ENCODE measurements at regions not wholly inside any gene's neighbourhood (a gene's known extent, or its start where the extent isn't known, plus 50 kb on each side); places are given as distances from the start of the nearest gene placed in this dataset.
"Not testable (repeated sequence)": the region's sequence is repeated elsewhere in the genome, so short reads cannot be mapped to it uniquely, and the experiment has no call there.

- H3K27ac ChIP-seq (ENCODE audit: low read length): no peak overlapping the region
- H3K4me3 ChIP-seq (ENCODE audit: low read length in 2 of 2): no peak overlapping the region
- H3K9ac ChIP-seq (ENCODE audit: low read length in 2 of 2): no peak overlapping the region
- no peaks in the 10 kb centered on the region for H3K9me3 ChIP-seq (ENCODE audit: control insufficient read depth in 2 of 2, low read length in 2 of 2)
- H3K36me3 ChIP-seq (ENCODE audit: control insufficient read depth in 2 of 2, insufficient read depth in 2 of 2, low read length in 2 of 2): no peaks in the 10 kb centered on the region
- H3K4me1 ChIP-seq (ENCODE audit: control insufficient read depth, insufficient read depth, low read length): no peaks in the 10 kb centered on the region
- no peaks in the 10 kb centered on the region for H3K27me3 ChIP-seq (ENCODE audit: control insufficient read depth in 1 of 2, insufficient read depth in 2 of 2, low read length in 2 of 2)
Measured at GRCh38 chr13:78098249-78098648, 179.6 kb upstream of the EDNRB start.

GRCh38 chr13:78096221-78096620 lies 177.6 kb upstream of the EDNRB start:
- Histone ChIP-seq H3K27me3 (ENCODE audit: control insufficient read depth in 1 of 2, insufficient read depth in 2 of 2, low read length in 2 of 2) (no peaks in the 10 kb centered on the region), H3K4me1 (ENCODE audit: control insufficient read depth, insufficient read depth, low read length) (no peaks in the 10 kb centered on the region), H3K9me3 (ENCODE audit: control insufficient read depth in 2 of 2, low read length in 2 of 2) (no peaks in the 10 kb centered on the region), H3K27ac (ENCODE audit: low read length) (no peak overlapping the region), H3K4me3 (ENCODE audit: low read length in 2 of 2) (no peak overlapping the region), H3K9ac (ENCODE audit: low read length in 2 of 2) (no peak overlapping the region), H3K36me3 (ENCODE audit: control insufficient read depth in 2 of 2, insufficient read depth in 2 of 2, low read length in 2 of 2) (no peaks in the 10 kb centered on the region)

GRCh38 chr13:78087966-78088678 lies 169.5 kb upstream of the EDNRB start:
- H3K27ac ChIP-seq (ENCODE audit: low read length): no peak overlapping the region
- H3K4me1 ChIP-seq (ENCODE audit: control insufficient read depth, insufficient read depth, low read length): no peaks in the 10 kb centered on the region
- no peak overlapping the region for H3K9ac ChIP-seq (ENCODE audit: low read length in 2 of 2)
- H3K27me3 ChIP-seq (ENCODE audit: control insufficient read depth in 1 of 2, insufficient read depth in 2 of 2, low read length in 2 of 2): no peaks in the 10 kb centered on the region
- no peaks in the 10 kb centered on the region for H3K9me3 ChIP-seq (ENCODE audit: control insufficient read depth in 2 of 2, low read length in 2 of 2)
- no peaks in the 10 kb centered on the region for H3K36me3 ChIP-seq (ENCODE audit: control insufficient read depth in 2 of 2, insufficient read depth in 2 of 2, low read length in 2 of 2)
- H3K4me3 ChIP-seq (ENCODE audit: low read length in 2 of 2): no peak overlapping the region

- Histone ChIP-seq H3K27ac (ENCODE audit: low read length) (no peak overlapping the region), H3K36me3 (ENCODE audit: control insufficient read depth in 2 of 2, insufficient read depth in 2 of 2, low read length in 2 of 2) (no peaks in the 10 kb centered on the region), H3K4me3 (ENCODE audit: low read length in 2 of 2) (no peak overlapping the region), H3K9ac (ENCODE audit: low read length in 2 of 2) (no peak overlapping the region), H3K27me3 (ENCODE audit: control insufficient read depth in 1 of 2, insufficient read depth in 2 of 2, low read length in 2 of 2) (no peaks in the 10 kb centered on the region), H3K4me1 (ENCODE audit: control insufficient read depth, insufficient read depth, low read length) (no peaks in the 10 kb centered on the region), H3K9me3 (ENCODE audit: control insufficient read depth in 2 of 2, low read length in 2 of 2) (peaks cover 0 to 3% of the 10 kb centered on the region in 2 donors)
Measured at GRCh38 chr13:78085434-78086225, 167.0 kb upstream of the EDNRB start.

- no peak overlapping the region for H3K4me3 ChIP-seq (ENCODE audit: low read length in 2 of 2)
- H3K9ac ChIP-seq (ENCODE audit: low read length in 2 of 2): no peak overlapping the region
- peaks cover 0 to 3% of the 10 kb centered on the region in 2 donors for H3K9me3 ChIP-seq (ENCODE audit: control insufficient read depth in 2 of 2, low read length in 2 of 2)
- H3K4me1 ChIP-seq (ENCODE audit: control insufficient read depth, insufficient read depth, low read length): no peaks in the 10 kb centered on the region
- no peaks in the 10 kb centered on the region for H3K36me3 ChIP-seq (ENCODE audit: control insufficient read depth in 2 of 2, insufficient read depth in 2 of 2, low read length in 2 of 2)
- H3K27ac ChIP-seq (ENCODE audit: low read length): no peak overlapping the region
- no peaks in the 10 kb centered on the region for H3K27me3 ChIP-seq (ENCODE audit: control insufficient read depth in 1 of 2, insufficient read depth in 2 of 2, low read length in 2 of 2)
Measured at GRCh38 chr13:78084401-78084800, 165.8 kb upstream of the EDNRB start.

- Histone ChIP-seq H3K4me1 (ENCODE audit: control insufficient read depth, insufficient read depth, low read length) (no peaks in the 10 kb centered on the region), H3K9ac (ENCODE audit: low read length in 2 of 2) (no peak overlapping the region)
Measured at GRCh38 chr13:78078168-78078567, 159.5 kb upstream of the EDNRB start.

GRCh38 chr13:78067290-78067689 lies 148.7 kb upstream of the EDNRB start:
- Histone ChIP-seq H3K4me3 (ENCODE audit: low read length in 2 of 2) (no peak overlapping the region), H3K4me1 (ENCODE audit: control insufficient read depth, insufficient read depth, low read length) (no peaks in the 10 kb centered on the region), H3K27ac (ENCODE audit: low read length) (no peak overlapping the region), H3K9ac (ENCODE audit: low read length in 2 of 2) (no peak overlapping the region), H3K36me3 (ENCODE audit: control insufficient read depth in 2 of 2, insufficient read depth in 2 of 2, low read length in 2 of 2) (no peaks in the 10 kb centered on the region), H3K9me3 (ENCODE audit: control insufficient read depth in 2 of 2, low read length in 2 of 2) (no peaks in the 10 kb centered on the region), H3K27me3 (ENCODE audit: control insufficient read depth in 1 of 2, insufficient read depth in 2 of 2, low read length in 2 of 2) (no peaks in the 10 kb centered on the region)

More at GRCh38 chr13:78078168-78078567, 159.5 kb upstream of the EDNRB start:
- Histone ChIP-seq H3K9me3 (ENCODE audit: control insufficient read depth in 2 of 2, low read length in 2 of 2) (peaks cover 0 to 3% of the 10 kb centered on the region in 2 donors), H3K27ac (ENCODE audit: low read length) (no peak overlapping the region), H3K27me3 (ENCODE audit: control insufficient read depth in 1 of 2, insufficient read depth in 2 of 2, low read length in 2 of 2) (no peaks in the 10 kb centered on the region), H3K36me3 (ENCODE audit: control insufficient read depth in 2 of 2, insufficient read depth in 2 of 2, low read length in 2 of 2) (no peaks in the 10 kb centered on the region), H3K4me3 (ENCODE audit: low read length in 2 of 2) (no peak overlapping the region)

GRCh38 chr13:78065141-78065540 lies 146.5 kb upstream of the EDNRB start:
- H3K36me3 ChIP-seq (ENCODE audit: control insufficient read depth in 2 of 2, insufficient read depth in 2 of 2, low read length in 2 of 2): no peaks in the 10 kb centered on the region
- H3K9me3 ChIP-seq (ENCODE audit: control insufficient read depth in 2 of 2, low read length in 2 of 2): no peaks in the 10 kb centered on the region
- no peaks in the 10 kb centered on the region for H3K4me1 ChIP-seq (ENCODE audit: control insufficient read depth, insufficient read depth, low read length)
- H3K27me3 ChIP-seq (ENCODE audit: control insufficient read depth in 1 of 2, insufficient read depth in 2 of 2, low read length in 2 of 2): no peaks in the 10 kb centered on the region
- H3K4me3 ChIP-seq (ENCODE audit: low read length in 2 of 2): no peak overlapping the region
- H3K27ac ChIP-seq (ENCODE audit: low read length): no peak overlapping the region
- H3K9ac ChIP-seq (ENCODE audit: low read length in 2 of 2): no peak overlapping the region

GRCh38 chr13:78061806-78062205 lies 143.2 kb upstream of the EDNRB start:
- Histone ChIP-seq H3K27me3 (ENCODE audit: control insufficient read depth in 1 of 2, insufficient read depth in 2 of 2, low read length in 2 of 2) (no peaks in the 10 kb centered on the region), H3K9me3 (ENCODE audit: control insufficient read depth in 2 of 2, low read length in 2 of 2) (no peaks in the 10 kb centered on the region), H3K4me1 (ENCODE audit: control insufficient read depth, insufficient read depth, low read length) (no peaks in the 10 kb centered on the region), H3K27ac (ENCODE audit: low read length) (no peak overlapping the region), H3K4me3 (ENCODE audit: low read length in 2 of 2) (no peak overlapping the region), H3K9ac (ENCODE audit: low read length in 2 of 2) (no peak overlapping the region), H3K36me3 (ENCODE audit: control insufficient read depth in 2 of 2, insufficient read depth in 2 of 2, low read length in 2 of 2) (no peaks in the 10 kb centered on the region)

- H3K9me3 ChIP-seq (ENCODE audit: control insufficient read depth in 2 of 2, low read length in 2 of 2): no peaks in the 10 kb centered on the region
- no peak overlapping the region for H3K9ac ChIP-seq (ENCODE audit: low read length in 2 of 2)
- H3K4me3 ChIP-seq (ENCODE audit: low read length in 2 of 2): no peak overlapping the region
- H3K27ac ChIP-seq (ENCODE audit: low read length): no peak overlapping the region
- H3K27me3 ChIP-seq (ENCODE audit: control insufficient read depth in 1 of 2, insufficient read depth in 2 of 2, low read length in 2 of 2): no peaks in the 10 kb centered on the region
- no peaks in the 10 kb centered on the region for H3K4me1 ChIP-seq (ENCODE audit: control insufficient read depth, insufficient read depth, low read length)
- no peaks in the 10 kb centered on the region for H3K36me3 ChIP-seq (ENCODE audit: control insufficient read depth in 2 of 2, insufficient read depth in 2 of 2, low read length in 2 of 2)
Measured at GRCh38 chr13:78060966-78061365, 142.3 kb upstream of the EDNRB start.

- not testable (repeated sequence) for H3K4me1 ChIP-seq (ENCODE audit: control insufficient read depth, insufficient read depth, low read length); H3K4me3 ChIP-seq (ENCODE audit: low read length in 2 of 2); H3K36me3 ChIP-seq (ENCODE audit: control insufficient read depth in 2 of 2, insufficient read depth in 2 of 2, low read length in 2 of 2); H3K27me3 ChIP-seq (ENCODE audit: control insufficient read depth in 1 of 2, insufficient read depth in 2 of 2, low read length in 2 of 2); H3K9ac ChIP-seq (ENCODE audit: low read length in 2 of 2); H3K27ac ChIP-seq (ENCODE audit: low read length); H3K9me3 ChIP-seq (ENCODE audit: control insufficient read depth in 2 of 2, low read length in 2 of 2)
Measured at GRCh38 chr13:78056865-78057264, 138.2 kb upstream of the EDNRB start.
